Skeletal muscle tissue (tissue), 3 donors: ENCODE measurements at regions not wholly inside any gene's neighbourhood (a gene's known extent, or its start where the extent isn't known, plus 50 kb on each side); places are given as distances from the start of the nearest gene placed in this dataset.
"Not testable (repeated sequence)": the region's sequence is repeated elsewhere in the genome, so short reads cannot be mapped to it uniquely, and the experiment has no call there.

ENCODE experiments used
- H3K27ac ChIP-seq: one replicate; pipeline ENCODE4 v1.7.0; 2013; ENCODE audit warnings: mild to moderate bottlenecking, low read depth, low read length, inconsistent platforms
- H3K27me3 ChIP-seq, 3 donors: one replicate each; pipeline ENCODE4 v1.7.0; 2013; ENCODE audit warnings: low read length in 3 of 3; ENCODE audit not compliant: control insufficient read depth in 3 of 3, insufficient read depth in 3 of 3
- H3K36me3 ChIP-seq, 3 donors: one replicate each; pipeline ENCODE4 v1.7.0; 2013; ENCODE audit warnings: low read length in 3 of 3; ENCODE audit not compliant: control insufficient read depth in 3 of 3, insufficient read depth in 3 of 3
- H3K4me1 ChIP-seq, 3 donors: one replicate each; pipeline ENCODE4 v1.7.0; 2013; ENCODE audit warnings: low read length in 3 of 3, mild to moderate bottlenecking in 3 of 3; ENCODE audit not compliant: control insufficient read depth in 3 of 3, insufficient read depth in 3 of 3
- H3K4me3 ChIP-seq, 3 donors: one replicate each; pipeline ENCODE4 v1.7.0; 2013; ENCODE audit warnings: low read length in 3 of 3
- H3K9ac ChIP-seq, 3 donors: one replicate each; pipeline ENCODE4 v1.7.0; 2013; ENCODE audit warnings: low read length in 3 of 3, mild to moderate bottlenecking in 3 of 3, moderate library complexity in 2 of 3, low read depth in 1 of 3
- H3K9me3 ChIP-seq, 3 donors: one replicate each; pipeline ENCODE4 v1.7.0; 2013; ENCODE audit warnings: low read length in 3 of 3; ENCODE audit not compliant: control insufficient read depth in 3 of 3
- donor health status: Osteomylitis.

GRCh38 chr6:130618806-130619205, 208.4 kb upstream of the SMLR1 start:
- not testable (repeated sequence) for H3K4me1 ChIP-seq, H3K4me3 ChIP-seq, H3K27me3 ChIP-seq, H3K9me3 ChIP-seq, H3K36me3 ChIP-seq, H3K9ac ChIP-seq, H3K27ac ChIP-seq

- Histone ChIP-seq H3K9ac (no peak overlapping the region), H3K36me3 (no peaks in the 10 kb centered on the region), H3K4me3 (no peak overlapping the region), H3K27me3 (no peaks in the 10 kb centered on the region), H3K9me3 (no peaks in the 10 kb centered on the region), H3K27ac (no peak overlapping the region), H3K4me1 (no peaks in the 10 kb centered on the region)
These were observed 206.8 kb upstream of the SMLR1 start for GRCh38 chr6:130620338-130620781.

- Histone ChIP-seq H3K36me3 (no peaks in the 10 kb centered on the region), H3K4me1 (no peaks in the 10 kb centered on the region), H3K4me3 (no peak overlapping the region), H3K9me3 (no peaks in the 10 kb centered on the region), H3K27me3 (no peaks in the 10 kb centered on the region), H3K27ac (no peak overlapping the region), H3K9ac (no peak overlapping the region)
These were observed 205.1 kb upstream of the SMLR1 start for GRCh38 chr6:130622142-130622541.

- Histone ChIP-seq H3K27ac (no peak overlapping the region), H3K36me3 (no peaks in the 10 kb centered on the region), H3K9ac (no peak overlapping the region), H3K4me1 (no peaks in the 10 kb centered on the region), H3K27me3 (no peaks in the 10 kb centered on the region), H3K9me3 (no peaks in the 10 kb centered on the region), H3K4me3 (no peak overlapping the region)
These were observed 203.2 kb upstream of the SMLR1 start for GRCh38 chr6:130624046-130624445.

GRCh38 chr6:130625825-130626527, 201.2 kb upstream of the SMLR1 start:
- Histone ChIP-seq H3K9ac (no peak overlapping the region), H3K4me1 (no peaks in the 10 kb centered on the region), H3K27me3 (no peaks in the 10 kb centered on the region), H3K36me3 (no peaks in the 10 kb centered on the region), H3K27ac (no peak overlapping the region), H3K4me3 (no peak overlapping the region), H3K9me3 (no peaks in the 10 kb centered on the region)

GRCh38 chr6:130628862-130629261, 198.3 kb upstream of the SMLR1 start:
- no peak overlapping the region for H3K4me3 ChIP-seq
- no peak overlapping the region for H3K27ac ChIP-seq
- H3K27me3 ChIP-seq, result no peaks in the 10 kb centered on the region
- no peaks in the 10 kb centered on the region for H3K9me3 ChIP-seq
- H3K36me3 ChIP-seq, result no peaks in the 10 kb centered on the region
- H3K4me1 ChIP-seq, result no peaks in the 10 kb centered on the region
- no peak overlapping the region for H3K9ac ChIP-seq

GRCh38 chr6:130629640-130630039, 197.6 kb upstream of the SMLR1 start:
- Histone ChIP-seq H3K27me3 (no peaks in the 10 kb centered on the region), H3K9ac (no peak overlapping the region), H3K4me1 (no peaks in the 10 kb centered on the region), H3K36me3 (no peaks in the 10 kb centered on the region), H3K9me3 (no peaks in the 10 kb centered on the region), H3K4me3 (no peak overlapping the region), H3K27ac (no peak overlapping the region)

- H3K9me3 ChIP-seq, result no peaks in the 10 kb centered on the region
- no peak overlapping the region for H3K9ac ChIP-seq
These were observed 194.9 kb upstream of the SMLR1 start for GRCh38 chr6:130632277-130632676.

GRCh38 chr6:130632897-130633296, 194.3 kb upstream of the SMLR1 start:
- H3K4me3 ChIP-seq, result no peak overlapping the region
- H3K36me3 ChIP-seq, result no peaks in the 10 kb centered on the region
- no peak overlapping the region for H3K9ac ChIP-seq
- no peak overlapping the region for H3K27ac ChIP-seq
- no peaks in the 10 kb centered on the region for H3K4me1 ChIP-seq
- no peaks in the 10 kb centered on the region for H3K9me3 ChIP-seq
- H3K27me3 ChIP-seq, result no peaks in the 10 kb centered on the region

More at GRCh38 chr6:130632277-130632676, 194.9 kb upstream of the SMLR1 start:
- H3K27ac ChIP-seq, result no peak overlapping the region
- no peaks in the 10 kb centered on the region for H3K36me3 ChIP-seq
- H3K4me3 ChIP-seq, result peak overlapping the region in 1 of 3 donors; percentile 24
- no peaks in the 10 kb centered on the region for H3K27me3 ChIP-seq
- no peaks in the 10 kb centered on the region for H3K4me1 ChIP-seq

- Histone ChIP-seq H3K4me1 (no peaks in the 10 kb centered on the region), H3K27ac (no peak overlapping the region), H3K36me3 (no peaks in the 10 kb centered on the region), H3K9ac (no peak overlapping the region), H3K27me3 (no peaks in the 10 kb centered on the region), H3K4me3 (no peak overlapping the region), H3K9me3 (peaks cover 0 to 3% (median 0%) of the 10 kb centered on the region in 3 donors)
These were observed 183.8 kb upstream of the SMLR1 start for GRCh38 chr6:130643361-130643760.
